Upper lobe of left lung (tissue), 6 donors: ENCODE measurements at regions not wholly inside any gene's neighbourhood (a gene's known extent, or its start where the extent isn't known, plus 50 kb on each side); places are given as distances from the start of the nearest gene placed in this dataset.

ENCODE experiments used
- ATAC-seq, 2 donors: fragments of 200-7000 bp; cut with Tn5 transposase; one replicate each; pipeline ENCODE4 v1.9.1; 2022; ENCODE audit warnings: mild to moderate bottlenecking in 2 of 2, moderate library complexity in 2 of 2; ENCODE audit not compliant: low FRiP score in 2 of 2
- DNase-seq, 2 donors: peaks; one replicate each; pipeline ENCODE4 v3.0.0-alpha.2; 2019 to 2020
- H3K27ac ChIP-seq, 4 donors: fragments of 200-600 bp; sonication (generic); one replicate each; pipeline ENCODE4 v1.5.1; 2016 to 2019
- H3K27me3 ChIP-seq, 4 donors: fragments of 200-600 bp; sonication (generic); one replicate each; pipeline ENCODE4 v1.5.1; 2017 to 2019
- H3K36me3 ChIP-seq, 4 donors: fragments of 200-600 bp; sonication (generic); one replicate each; pipeline ENCODE4 v1.5.1; 2016 to 2019
- H3K4me1 ChIP-seq, 4 donors: fragments of 200-600 bp; sonication (generic); one replicate each; pipeline ENCODE4 v1.5.1; 2018 to 2019
- H3K4me3 ChIP-seq, 4 donors: fragments of 200-600 bp; sonication (generic); one replicate each; pipeline ENCODE4 v1.5.1; 2017 to 2019; ENCODE audit warnings: mild to moderate bottlenecking in 2 of 4, moderate library complexity in 1 of 4
- H3K9me3 ChIP-seq, 4 donors: fragments of 200-600 bp; sonication (generic); one replicate each; pipeline ENCODE4 v1.5.1; 2018 to 2019
- EP300 ChIP-seq, 4 donors: sonication (generic); formaldehyde crosslinking; IDR thresholded peaks; one replicate each; pipeline ENCODE4 v1.5.1; 2017; ENCODE audit warnings: antibody characterized with exemption in 4 of 4, control low read depth in 2 of 4
- POLR2A ChIP-seq, 4 donors: fragments of 450-650 bp; IDR thresholded peaks; one replicate each; pipeline ENCODE4 v1.5.1; 2016 to 2017; ENCODE audit warnings: antibody characterized with exemption in 4 of 4, mild to moderate bottlenecking in 2 of 4
- POLR2AphosphoS5 ChIP-seq, 2 donors: sonication (generic); formaldehyde crosslinking; IDR thresholded peaks; one replicate each; pipeline ENCODE4 v1.5.1; 2017; ENCODE audit warnings: antibody characterized with exemption in 2 of 2
- WGBS, 2 donors: methylation state at CpG; one replicate each; pipeline ENCODE4 v1.1.5; 2017 to 2018; 5-methylcytosine and 5-hydroxymethylcytosine counted together
- TF ChIP-seq, protein P1 (sequence below), 6 experiments: fragments of 450-650 bp in 4 of 6; fragments of 200-600 bp in 2 of 6; sonication (generic) in 2 of 6; IDR thresholded peaks; one replicate each; pipeline ENCODE4 v1.5.1; 2016 to 2019; ENCODE audit warnings: antibody characterized with exemption in 6 of 6
- donor health status: DM: no; HTN: no; CAD: no; lungs with moderate emphysema.
- donor health status: DM: no; HTN: yes; CAD: no; lungs with severe emphysema.

DNA sequence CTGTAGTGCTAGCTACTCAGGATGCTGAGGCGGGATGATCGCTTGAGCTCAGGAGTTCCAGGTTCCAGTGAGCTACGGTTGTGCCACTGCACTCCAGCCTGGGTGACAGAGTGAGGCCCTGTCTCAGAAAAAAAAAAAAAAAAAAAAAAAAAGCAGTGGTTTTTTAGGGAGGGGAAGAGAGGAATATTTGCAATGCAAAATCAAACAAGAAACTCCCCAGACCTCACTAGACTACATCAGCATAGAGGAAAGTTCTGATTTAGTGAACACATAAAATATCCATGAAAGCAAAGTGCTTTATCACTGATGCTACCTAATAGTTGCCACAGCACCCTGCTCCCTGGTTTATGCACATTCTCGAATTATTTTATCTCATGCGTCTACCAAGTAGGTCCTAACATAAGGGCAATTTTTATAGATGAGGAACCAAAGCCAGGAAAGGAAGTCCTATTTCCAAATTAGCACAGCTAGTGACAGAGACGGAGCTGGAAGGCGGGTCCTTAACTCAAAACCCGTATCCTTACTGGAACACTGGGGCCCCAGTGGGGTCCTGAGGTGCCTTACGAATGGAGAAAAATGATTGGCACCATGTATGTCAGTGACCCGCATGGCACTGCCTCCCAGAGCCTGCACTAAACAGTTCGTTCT is 50.7 kb upstream of the GPR157 start:
- Histone ChIP-seq H3K27ac (peak overlapping the region in 3 of 4 donors; percentile 78 to 92 (median 84)), H3K4me3 (no peak overlapping the region), H3K27me3 (peaks cover 0 to 6% (median 0%) of the 10 kb centered on the region in 4 donors), H3K9me3 (no peaks in the 10 kb centered on the region), H3K4me1 (peaks cover 11 to 39% (median 27%) of the 10 kb centered on the region in 4 donors), H3K36me3 (no peaks in the 10 kb centered on the region)
- DNase-seq (no peak), ATAC-seq (no peak)
- TF ChIP-seq EP300 (IDR thresholded peaks at IDR 0.05) = no peak
- no peak for TF ChIP-seq POLR2A (IDR thresholded peaks at IDR 0.05)
- TF ChIP-seq, protein P1, sequence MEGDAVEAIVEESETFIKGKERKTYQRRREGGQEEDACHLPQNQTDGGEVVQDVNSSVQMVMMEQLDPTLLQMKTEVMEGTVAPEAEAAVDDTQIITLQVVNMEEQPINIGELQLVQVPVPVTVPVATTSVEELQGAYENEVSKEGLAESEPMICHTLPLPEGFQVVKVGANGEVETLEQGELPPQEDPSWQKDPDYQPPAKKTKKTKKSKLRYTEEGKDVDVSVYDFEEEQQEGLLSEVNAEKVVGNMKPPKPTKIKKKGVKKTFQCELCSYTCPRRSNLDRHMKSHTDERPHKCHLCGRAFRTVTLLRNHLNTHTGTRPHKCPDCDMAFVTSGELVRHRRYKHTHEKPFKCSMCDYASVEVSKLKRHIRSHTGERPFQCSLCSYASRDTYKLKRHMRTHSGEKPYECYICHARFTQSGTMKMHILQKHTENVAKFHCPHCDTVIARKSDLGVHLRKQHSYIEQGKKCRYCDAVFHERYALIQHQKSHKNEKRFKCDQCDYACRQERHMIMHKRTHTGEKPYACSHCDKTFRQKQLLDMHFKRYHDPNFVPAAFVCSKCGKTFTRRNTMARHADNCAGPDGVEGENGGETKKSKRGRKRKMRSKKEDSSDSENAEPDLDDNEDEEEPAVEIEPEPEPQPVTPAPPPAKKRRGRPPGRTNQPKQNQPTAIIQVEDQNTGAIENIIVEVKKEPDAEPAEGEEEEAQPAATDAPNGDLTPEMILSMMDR (IDR thresholded peaks at IDR 0.05) = no peak
- no peak for TF ChIP-seq POLR2AphosphoS5 (IDR thresholded peaks at IDR 0.05)
- WGBS, 2 donors = 78 to 80% methylated on average over 11 of the region's 11 CpGs

DNA sequence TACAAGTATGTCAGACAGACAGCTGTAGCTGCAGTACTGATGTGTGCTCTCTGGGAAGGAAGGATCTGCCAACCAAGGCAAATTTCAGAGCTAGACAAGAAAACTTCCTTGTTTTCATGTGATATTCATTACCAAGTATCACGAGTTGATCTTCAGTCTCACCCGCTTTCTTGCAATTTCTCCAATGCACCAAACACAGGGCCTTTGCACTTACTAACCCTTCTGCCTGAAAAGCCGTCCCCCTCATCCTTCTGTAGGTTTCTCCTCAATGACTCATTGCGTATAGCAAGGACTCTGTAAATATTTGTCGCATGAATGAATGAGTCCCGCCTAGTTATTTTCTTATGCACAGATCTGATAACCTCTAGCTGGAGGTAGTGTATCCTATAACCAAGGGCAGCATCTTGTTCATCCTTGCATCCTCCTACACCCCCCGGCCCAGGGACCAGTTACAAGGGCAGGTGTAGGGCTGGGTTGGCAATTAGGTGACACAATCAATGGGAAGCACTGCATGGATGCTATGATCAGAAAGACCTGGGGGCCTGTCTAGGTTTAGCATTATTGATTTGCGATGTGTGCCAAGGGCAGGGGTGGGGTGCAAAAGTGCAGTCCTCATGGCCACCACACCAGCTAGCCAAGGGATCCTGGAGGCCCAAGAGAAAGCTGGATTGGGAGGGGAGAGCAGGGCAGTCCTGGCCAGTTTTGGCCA is 51.4 kb upstream of the GPR157 start:
- Histone ChIP-seq H3K4me3 (peak overlapping the region in 2 of 4 donors; percentile 72 to 74), H3K9me3 (no peaks in the 10 kb centered on the region), H3K27ac (peak overlapping the region; percentile 71 to 92 (median 81)), H3K36me3 (no peaks in the 10 kb centered on the region), H3K4me1 (peaks cover 11 to 39% (median 27%) of the 10 kb centered on the region in 4 donors), H3K27me3 (peaks cover 0 to 6% (median 0%) of the 10 kb centered on the region in 4 donors)
- 82% methylated on average over 8 of the region's 8 CpGs for WGBS, 2 donors
- ATAC-seq (peak in 1 of 2 donors; percentile 3), DNase-seq (no peak)
- TF ChIP-seq EP300 (IDR thresholded peaks at IDR 0.05) (no peak), POLR2A (IDR thresholded peaks at IDR 0.05) (peak in 1 of 4 donors; percentile 71), POLR2AphosphoS5 (IDR thresholded peaks at IDR 0.05) (no peak)
- TF ChIP-seq, protein P1 (IDR thresholded peaks at IDR 0.05) = no peak

DNA sequence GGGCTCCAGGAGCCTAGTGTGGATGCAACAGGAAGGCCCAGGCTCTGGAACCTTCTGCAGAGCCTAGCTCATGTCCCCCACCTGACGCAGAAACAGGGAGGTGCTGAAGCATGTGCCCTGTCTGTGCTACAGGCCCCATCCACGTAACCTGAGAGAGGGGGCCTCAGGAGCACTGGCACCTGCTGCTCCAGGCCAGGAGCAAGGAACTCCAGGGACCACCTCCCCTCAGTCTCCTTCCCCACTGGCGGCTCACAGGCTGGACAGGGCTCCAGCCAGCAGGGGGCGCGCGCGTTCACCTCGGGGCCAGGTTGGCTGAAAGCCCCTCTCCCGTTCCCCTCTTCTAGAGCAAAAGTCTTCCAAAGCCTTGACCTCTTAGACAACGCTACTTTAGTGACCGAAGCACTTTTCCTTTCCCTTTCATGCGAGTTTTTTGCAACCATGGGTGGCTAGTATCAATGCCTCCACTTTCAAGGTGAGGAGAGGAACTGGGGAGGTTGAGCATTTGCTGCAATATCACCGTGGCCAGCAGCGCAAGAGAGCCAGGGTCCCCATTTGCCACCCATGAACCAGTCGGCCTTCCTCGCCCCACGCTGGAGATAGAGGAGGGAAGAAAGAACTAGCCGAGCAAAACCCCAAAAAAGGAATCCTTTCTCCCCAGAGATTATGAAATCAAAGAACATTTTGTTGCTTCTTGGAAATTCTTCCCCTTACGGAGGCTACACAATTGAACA is 52.4 kb upstream of the GPR157 start:
- peak overlapping the region; percentile 71 to 92 (median 81) for H3K27ac ChIP-seq
- DNase-seq = peak; percentile 70 to 97
- H3K4me1 ChIP-seq = peaks cover 11 to 39% (median 27%) of the 10 kb centered on the region in 4 donors
- ATAC-seq = peak; percentile 83 to 86
- H3K9me3 ChIP-seq = no peaks in the 10 kb centered on the region
- no peaks in the 10 kb centered on the region for H3K36me3 ChIP-seq
- H3K4me3 ChIP-seq = peak overlapping the region in 3 of 4 donors; percentile 66 to 74 (median 72)
- peaks cover 0 to 6% (median 0%) of the 10 kb centered on the region in 4 donors for H3K27me3 ChIP-seq
- TF ChIP-seq POLR2AphosphoS5 (IDR thresholded peaks at IDR 0.05) = peak in 1 of 2 donors; percentile 28
- TF ChIP-seq EP300 (IDR thresholded peaks at IDR 0.05) = no peak
- TF ChIP-seq, protein P1 (IDR thresholded peaks at IDR 0.05) = peak; percentile 90 to 93 (median 91)
- peak in 1 of 4 donors; percentile 40 for TF ChIP-seq POLR2A (IDR thresholded peaks at IDR 0.05)
- WGBS, 2 donors = 15 to 19% methylated on average over 17 to 19 of the region's 19 CpGs

DNA sequence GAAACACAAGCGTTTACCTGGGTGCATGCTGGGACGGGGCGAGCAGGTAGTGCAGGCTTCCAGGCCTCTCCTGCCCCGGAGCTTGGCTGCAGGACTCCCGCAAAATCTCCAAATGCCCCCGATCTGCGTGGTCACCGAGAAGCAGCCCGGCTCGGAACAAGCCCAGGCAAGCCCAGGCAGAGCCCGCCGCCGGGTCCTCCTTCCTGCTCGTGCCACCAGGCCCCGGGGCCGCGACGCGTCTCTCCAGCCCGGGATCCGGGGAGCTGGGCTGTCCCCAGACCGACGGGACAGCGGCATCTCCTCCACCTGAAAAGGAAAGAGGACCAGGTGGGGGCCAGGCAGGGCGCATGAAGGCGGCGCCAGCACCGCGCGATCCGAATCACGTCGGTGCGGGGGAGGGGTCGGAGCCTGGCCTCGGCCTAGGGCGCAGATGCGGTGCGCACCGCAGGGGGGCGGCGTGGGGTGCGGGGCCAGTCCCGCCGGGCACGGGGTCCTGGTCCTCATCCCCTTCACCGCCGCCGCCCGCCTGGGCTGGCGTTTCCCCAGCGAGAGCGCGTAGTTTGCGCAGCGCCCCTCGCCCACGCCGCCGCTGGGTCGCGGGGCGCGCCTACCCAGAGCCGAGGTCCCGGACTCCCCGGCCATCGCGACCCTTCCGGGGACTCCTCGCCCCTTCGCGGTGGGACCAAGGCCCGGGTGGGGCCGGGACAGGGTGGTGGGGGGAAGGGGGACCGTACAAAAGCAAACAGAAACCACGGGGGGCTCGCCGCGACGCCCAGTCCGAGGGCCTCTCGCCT is 52.4 kb upstream of the H6PD start:
- 2 to 3% methylated on average over 25 to 29 of the region's 83 CpGs for WGBS, 2 donors
- TF ChIP-seq POLR2A (IDR thresholded peaks at IDR 0.05) (peak in 1 of 4 donors; percentile 67), POLR2AphosphoS5 (IDR thresholded peaks at IDR 0.05) (peak in 1 of 2 donors; percentile 41), EP300 (IDR thresholded peaks at IDR 0.05) (no peak)
- TF ChIP-seq, protein P1 (IDR thresholded peaks at IDR 0.05) = peak in 5 of 6 experiments; percentile 7 to 56 (median 50)
- DNase-seq (peak; percentile 56 to 91), ATAC-seq (peak; percentile 77 to 82)
- Histone ChIP-seq H3K9me3 (no peaks in the 10 kb centered on the region), H3K27me3 (peaks cover 0 to 6% (median 0%) of the 10 kb centered on the region in 4 donors), H3K27ac (peak overlapping the region; percentile 71 to 92 (median 81)), H3K4me3 (peak overlapping the region; percentile 33 to 74 (median 69)), H3K4me1 (peaks cover 11 to 39% (median 27%) of the 10 kb centered on the region in 4 donors), H3K36me3 (no peaks in the 10 kb centered on the region)
